ENCODE measurements at regions not wholly inside any gene's neighbourhood (a gene's known extent, or its start where the extent isn't known, plus 50 kb on each side); places are given as distances from the start of the nearest gene placed in this dataset.

DNA sequence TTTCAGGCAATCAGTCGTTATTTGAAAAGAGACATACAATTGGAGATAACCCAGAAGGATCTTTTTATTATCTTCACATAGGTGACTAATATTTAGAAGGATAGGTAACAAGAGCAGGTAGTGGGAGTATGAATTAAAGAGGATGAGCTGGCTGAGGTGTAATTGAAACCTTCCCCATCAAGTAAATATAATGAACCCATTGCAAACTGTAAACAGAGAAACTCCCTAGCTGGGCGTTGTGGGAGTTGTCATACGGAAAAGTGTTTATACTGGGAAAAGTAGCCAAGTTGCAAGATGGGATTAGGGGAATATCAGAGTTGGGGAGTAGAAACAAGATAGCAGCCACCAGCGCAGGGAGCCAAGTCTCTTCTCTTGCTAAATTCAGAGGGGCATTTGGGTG lies 448.4 kb downstream of the COG6 start:
- no peak for DNase-seq (ENCODE audit: low read depth in 2 of 3, low spot score in 2 of 3)

DNA sequence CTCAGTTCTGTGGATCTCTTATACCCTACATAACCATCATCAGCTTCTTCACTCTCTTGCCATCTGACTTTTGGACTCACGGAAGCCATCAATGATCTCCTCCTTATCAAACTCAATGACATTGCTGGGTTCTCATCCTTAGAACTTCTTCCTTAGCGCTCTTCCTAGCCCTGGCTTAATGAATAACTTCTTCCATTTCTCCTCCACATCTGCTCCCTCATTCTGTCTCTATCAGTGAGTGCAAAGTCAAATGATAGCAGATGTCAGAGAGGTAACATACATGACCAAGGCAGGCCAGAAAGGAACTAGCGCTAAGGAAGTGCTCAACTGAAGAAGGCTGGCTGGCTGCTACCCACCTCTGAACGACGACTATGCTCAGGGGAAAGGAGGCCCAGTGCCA lies 449.8 kb downstream of the COG6 start:
- no peak for DNase-seq (ENCODE audit: low read depth in 2 of 3, low spot score in 2 of 3)

DNA sequence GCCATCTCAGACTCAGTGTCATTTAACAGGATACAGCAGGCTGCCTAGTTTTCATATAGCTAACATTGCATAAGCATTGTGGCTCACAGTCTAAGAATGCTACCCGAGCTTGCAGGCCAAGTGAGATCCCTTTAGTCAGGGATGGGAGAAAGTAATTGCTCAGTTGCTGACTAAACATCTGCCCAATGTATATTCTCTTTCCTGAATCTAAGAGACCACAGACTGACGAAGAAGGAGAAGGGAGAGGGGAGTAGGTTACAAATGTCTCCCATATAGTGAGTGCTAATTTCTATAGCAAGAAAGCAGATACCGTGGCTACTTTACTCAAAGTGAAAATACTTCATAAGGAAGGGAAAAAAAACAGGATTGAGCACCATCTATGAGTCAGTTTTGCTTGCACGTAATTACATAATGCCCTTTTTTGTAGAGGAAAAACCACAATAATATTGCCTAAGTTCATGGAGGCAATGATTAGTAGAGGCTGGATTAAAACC lies 453.9 kb downstream of the COG6 start:
- no peak for DNase-seq (ENCODE audit: low read depth in 2 of 3, low spot score in 2 of 3)

DNA sequence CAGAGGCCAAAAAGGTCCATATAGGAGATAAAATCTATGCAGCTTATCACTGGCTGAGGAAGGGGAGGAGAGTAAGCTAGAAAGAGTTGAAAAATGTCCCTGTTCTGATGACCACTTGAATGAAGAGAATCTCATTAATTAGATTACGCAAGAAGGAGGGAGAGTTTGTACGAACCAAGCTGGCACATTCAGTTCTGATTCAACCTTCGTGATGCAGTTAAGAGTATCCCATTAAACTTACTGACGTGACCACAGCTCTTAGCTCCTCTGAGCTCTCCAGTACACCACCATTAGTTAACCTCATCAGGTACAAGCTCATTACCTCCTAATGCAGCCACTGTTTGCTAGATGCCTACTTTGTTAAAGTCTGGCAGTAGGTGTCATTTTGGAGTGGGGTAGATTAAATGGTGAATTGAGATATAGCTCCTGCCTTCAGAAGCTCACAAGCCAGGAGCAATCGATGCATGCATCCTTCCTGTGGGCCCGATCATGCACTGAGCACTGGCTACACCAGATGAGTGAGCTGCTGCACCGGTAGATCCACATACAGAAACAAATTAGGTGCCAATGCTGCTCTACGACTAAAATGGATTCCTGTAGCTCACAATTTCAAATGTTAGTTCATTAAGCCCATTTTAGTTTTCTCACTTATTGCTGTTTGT lies 458.3 kb downstream of the COG6 start:
- DNase-seq (ENCODE audit: low read depth in 2 of 3, low spot score in 2 of 3) = no peak

DNA sequence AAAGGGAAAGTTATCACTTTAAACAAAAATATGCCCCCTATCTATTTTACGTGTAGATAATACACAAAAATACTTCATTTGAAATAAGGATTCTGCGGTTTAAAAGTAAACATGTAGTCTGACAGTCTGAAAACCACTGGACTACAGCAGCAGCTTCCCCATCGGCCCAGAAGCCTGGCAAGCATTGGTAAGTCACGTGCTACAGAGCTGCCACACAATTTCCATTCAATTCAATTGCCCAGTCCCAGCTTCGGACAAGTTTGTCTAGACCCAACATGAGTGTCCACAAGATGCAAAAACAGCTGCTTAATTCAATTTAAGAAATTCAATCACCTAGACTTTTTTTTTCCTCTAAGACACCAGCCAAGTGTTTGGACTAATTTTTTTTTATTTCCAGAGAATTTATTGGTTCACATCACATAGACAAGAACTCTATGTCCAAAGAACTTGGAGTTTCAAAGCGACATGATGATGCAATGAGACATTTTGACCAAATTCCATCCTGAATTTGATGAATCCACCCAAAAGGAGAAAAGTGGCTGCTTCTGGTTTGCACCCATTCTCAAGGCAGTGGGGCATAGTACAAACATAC lies 458.9 kb downstream of the COG6 start:
- DNase-seq (ENCODE audit: low read depth in 2 of 3, low spot score in 2 of 3) = no peak

DNA sequence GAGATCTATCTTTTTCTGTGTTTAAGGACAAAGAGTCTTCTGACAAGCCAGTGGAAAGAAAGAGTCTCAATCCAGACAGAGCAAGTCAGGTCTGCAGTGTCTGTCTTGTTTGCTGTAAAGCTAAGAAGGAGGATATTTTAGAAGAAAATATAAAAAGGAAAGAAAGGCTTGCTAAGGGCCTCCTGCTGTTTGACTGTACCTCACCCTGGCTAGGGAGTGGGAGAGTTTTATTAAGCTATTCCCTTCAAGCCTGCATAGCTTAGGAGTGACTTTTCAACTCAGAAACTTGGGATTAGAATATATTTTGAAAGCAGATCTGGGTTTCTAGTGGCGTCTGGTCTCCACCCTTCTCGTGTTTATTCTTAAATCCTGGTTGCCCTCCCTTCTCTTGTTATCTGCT lies 460.0 kb downstream of the COG6 start:
- no peak for DNase-seq (ENCODE audit: low read depth in 2 of 3, low spot score in 2 of 3)

DNA sequence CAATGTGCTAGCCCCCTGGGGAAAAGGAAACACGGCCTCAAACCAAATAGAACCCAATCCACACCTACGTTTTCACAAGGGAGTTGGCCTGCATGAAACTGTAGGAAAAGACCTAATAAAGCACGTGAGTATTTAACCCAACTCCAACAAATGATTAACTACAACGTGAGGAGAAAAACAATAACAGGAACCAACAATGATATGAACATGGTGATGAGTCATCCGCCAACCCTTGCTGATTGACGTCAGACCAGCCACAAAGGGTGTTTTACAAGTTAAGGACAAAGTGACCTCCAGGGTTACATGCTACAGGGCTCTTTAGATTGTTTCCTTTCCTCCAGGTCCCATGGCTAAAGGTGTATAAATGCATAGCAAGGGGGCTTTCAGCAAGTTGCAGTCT lies 460.5 kb downstream of the COG6 start:
- no peak for DNase-seq (ENCODE audit: low read depth in 2 of 3, low spot score in 2 of 3)

DNA sequence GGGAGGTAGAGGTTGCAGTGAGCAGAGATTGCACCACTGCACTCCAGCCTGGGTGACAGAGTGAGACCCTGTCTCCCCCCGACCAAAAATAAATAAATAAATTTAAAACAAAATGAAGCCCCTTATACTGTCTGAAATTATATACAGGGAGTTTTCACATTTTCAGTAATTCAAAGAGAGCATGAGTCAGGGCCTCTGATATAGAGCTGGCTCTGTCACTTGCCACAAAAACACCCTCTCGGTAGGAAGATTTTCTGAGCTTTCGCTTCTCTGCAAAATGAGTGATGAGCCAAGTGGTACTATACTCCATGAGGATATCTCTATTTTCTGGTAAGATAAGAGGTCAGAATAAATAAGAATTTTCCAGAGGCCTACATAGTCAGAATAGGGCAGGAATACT lies 462.9 kb downstream of the COG6 start:
- no peak for DNase-seq (ENCODE audit: low read depth in 2 of 3, low spot score in 2 of 3)

DNA sequence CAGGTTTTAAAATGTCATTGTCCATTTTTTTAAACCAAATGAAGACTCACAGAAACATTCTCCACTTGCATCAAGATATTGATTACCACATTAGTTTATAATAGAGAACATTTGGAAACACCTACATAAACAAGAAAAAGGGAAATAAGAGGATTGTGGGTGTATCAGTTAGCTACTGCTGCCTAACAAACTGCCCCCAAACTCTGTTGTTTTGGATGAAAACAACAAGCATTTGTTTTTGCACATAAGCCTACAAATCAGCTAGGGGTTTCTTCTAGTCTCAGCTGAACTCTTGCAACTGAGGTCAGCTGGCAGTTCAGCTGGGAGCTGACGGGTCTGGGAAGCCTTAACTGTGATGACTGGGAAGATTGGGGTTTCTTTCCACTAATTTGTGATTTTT lies 464.4 kb downstream of the COG6 start:
- DNase-seq (ENCODE audit: low read depth in 2 of 3, low spot score in 2 of 3) = no peak

DNA sequence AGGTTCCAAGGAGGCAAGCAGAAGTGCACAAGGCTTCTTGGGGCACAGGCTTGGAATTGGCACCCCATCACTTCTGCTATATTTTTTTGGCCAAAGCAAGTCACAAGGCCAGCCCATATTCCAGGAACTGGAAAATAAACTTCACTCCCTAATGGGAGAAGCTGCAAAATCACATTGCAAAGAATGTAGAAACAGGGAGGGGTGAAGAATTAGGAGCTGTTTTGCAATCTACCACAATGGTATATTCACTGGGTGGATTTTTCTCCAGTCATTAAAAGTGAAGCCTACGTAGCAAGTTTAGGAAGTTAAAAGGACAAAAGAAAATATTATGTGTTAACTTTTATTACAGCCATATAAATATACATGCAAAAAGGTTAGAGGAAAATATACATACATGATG lies 464.8 kb downstream of the COG6 start:
- no peak for DNase-seq (ENCODE audit: low read depth in 2 of 3, low spot score in 2 of 3)

DNA sequence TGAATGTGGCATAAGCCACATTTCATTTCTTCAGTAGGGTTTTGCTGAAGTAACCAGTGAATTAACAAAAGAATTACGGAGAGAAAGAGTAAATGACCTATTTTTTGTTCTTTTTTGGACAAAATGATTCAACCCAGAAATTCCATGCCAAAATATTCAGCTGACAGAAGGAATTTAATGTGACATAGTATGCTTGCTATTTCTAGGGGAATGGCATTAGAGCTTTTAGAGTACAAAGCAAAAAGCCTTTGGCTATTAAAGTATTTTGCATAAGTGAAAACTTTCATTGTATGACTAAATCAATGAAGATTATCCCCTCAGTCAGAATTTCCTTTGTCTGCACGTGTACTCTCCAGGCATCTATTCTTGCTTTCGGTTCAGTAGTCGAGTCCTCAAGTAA lies 465.3 kb downstream of the COG6 start:
- no peak for DNase-seq (ENCODE audit: low read depth in 2 of 3, low spot score in 2 of 3)

DNA sequence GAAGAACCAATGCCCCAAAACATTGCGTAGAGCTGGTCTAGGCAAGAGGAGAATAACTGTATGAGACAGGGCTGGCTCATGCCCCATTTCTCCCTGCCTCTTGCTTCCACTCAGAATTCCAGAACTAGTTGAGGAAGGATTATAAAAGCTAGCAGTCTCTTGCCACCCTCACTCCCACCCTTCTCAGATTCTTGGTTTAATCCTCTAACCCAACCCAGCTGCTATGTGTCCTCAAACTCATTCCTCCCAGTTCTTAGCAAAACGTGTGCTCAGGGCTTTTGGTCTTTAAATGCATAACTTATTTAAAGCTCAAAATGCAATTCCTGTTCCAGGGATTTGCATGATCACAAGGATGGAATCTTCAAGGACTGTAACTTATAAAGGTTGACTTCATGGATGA lies 466.3 kb downstream of the COG6 start:
- DNase-seq (ENCODE audit: low read depth in 2 of 3, low spot score in 2 of 3) = no peak

DNA sequence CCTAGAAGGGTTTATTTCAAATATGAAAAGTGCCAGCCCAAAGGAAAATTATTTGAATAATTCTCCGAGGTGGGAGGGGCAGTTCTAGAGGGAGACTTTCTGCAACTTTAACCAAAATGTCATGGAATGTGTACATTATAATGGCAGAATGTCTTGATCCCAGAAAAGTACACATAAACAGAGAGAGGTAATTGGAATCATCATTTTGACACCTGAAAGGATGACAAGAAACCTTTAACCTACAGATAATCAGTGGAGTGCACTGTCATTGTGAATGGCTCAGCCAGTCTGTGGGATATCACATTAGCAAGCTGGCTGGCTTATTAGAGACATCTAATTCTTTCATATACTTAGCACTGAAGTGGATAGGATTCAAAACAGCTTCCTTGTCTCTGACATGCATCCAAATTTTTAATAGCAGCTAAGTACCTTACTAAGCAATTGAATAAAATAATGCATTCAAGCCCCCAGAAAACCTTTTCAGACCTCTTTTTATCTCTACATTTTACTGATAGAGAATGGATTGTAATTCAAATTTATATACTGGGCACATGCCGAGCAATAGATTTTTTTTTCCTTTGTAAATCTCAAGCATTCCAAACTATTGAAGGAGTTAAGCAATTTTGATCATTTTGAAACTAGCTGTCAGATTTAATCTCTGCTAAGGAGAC lies 468.6 kb downstream of the COG6 start:
- no peak for DNase-seq (ENCODE audit: low read depth in 2 of 3, low spot score in 2 of 3)

DNA sequence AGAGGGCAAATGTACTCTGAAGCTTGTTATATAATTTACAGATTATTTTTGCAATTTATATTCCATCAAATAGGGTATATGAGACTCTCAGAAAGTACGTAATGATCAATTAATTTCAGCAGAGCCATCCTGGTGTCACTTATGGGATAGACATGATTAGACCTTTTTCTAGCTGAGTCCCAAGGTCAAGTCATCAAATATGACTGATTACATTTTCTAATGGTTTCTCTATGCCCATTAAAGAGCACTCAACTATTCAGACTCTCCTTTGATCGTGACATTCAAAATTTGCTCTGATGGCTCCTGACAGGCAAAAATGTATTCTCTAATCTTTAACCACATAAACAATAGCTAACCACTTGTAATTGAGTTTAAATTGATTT lies 469.2 kb downstream of the COG6 start:
- DNase-seq (ENCODE audit: low read depth in 2 of 3, low spot score in 2 of 3) = no peak

DNA sequence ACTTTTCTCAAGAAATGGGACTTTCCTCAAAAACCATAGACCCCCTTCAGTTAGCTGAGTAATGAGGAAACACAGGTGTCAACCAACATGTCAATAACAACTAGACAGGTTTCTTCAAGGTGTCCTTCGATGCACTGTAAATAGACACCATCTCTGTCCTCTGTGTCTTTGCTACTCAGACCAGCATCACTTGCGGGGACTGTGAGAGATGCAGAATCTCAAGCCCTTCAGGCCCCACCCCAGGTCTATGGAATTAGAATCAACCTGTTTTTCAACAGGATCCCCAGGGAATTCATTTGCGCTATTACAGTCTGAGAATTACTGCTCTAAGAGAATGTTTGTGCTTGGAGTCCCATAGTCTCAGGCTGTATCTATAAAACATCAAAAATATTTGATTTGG lies 469.9 kb downstream of the COG6 start:
- no peak for DNase-seq (ENCODE audit: low read depth in 2 of 3, low spot score in 2 of 3)

DNA sequence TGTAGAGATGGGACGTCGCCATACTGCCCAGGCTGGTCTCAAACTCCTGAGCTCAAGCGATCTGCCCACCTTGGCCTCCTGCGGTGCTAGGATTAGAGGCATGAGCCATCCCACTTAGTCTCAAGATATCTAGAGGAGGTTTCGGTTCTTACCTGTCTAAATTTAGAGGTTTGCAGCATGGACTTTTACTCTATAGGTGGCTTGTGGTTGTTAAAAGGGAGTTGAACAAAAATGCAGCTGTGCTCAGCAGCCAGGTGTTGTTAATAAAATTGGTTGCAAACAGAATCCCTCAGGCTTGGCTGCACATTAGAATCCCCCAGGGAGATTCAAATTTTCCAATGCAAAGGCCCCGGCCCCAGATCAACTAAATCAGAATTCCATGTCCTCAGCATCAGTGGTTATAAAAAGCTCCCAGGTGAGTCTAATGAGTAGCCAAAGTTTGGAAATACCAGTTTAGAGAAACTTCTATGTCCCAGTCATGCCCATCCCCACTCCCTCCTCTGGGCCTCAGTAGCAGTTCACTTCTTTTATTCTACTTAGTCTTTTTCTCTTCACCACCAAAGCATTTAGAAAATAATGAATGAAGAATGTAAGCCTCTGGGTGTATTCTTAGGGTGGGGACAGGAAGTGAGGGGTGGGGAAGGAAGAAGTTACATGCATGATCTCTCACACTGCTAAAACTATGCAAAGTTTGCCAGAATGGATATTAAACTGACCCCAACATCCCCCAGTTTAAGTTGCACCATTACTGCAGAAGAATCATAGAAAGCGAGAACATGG lies 471.0 kb downstream of the COG6 start:
- DNase-seq (ENCODE audit: low read depth in 2 of 3, low spot score in 2 of 3) = no peak

DNA sequence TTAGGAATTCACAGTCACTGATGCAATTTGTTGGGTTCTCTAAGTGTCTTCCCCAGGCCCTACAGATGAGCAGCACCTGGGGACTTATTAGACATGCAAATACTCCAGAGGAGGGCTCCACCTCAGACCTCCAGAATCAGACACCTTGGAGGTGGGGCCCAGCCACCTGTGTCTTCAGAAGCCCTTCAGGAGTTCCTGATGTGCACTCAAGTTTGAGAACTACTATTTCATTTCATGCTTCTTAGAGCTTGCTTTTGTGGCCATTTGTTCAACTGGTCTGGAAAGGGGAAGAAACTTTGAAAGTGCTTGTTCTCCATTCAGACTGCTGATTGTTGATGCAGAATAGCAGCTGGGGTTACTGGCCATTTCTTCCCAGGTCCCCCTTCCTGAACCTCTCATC lies 472.0 kb downstream of the COG6 start:
- DNase-seq (ENCODE audit: low read depth in 2 of 3, low spot score in 2 of 3) = no peak

DNA sequence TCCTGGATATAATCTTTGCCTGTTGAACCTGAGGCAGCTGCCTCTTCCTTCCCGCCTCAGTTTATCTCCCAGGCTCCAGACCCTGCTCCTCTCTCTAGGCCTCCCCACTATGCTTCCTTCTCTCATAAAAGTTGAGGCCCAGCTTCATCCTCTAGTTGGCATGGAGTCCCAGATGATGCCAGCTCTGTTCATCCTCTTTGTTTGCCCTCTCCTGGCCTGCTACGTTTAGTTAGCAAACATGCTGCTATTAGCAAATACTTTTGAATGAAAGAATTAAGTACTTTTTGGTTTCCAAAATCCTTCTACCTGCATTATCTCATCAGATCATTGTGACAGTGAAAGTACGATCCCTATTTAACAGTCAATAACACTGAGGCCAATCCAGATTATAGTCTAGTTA lies 472.5 kb downstream of the COG6 start:
- no peak for DNase-seq (ENCODE audit: low read depth in 2 of 3, low spot score in 2 of 3)

DNA sequence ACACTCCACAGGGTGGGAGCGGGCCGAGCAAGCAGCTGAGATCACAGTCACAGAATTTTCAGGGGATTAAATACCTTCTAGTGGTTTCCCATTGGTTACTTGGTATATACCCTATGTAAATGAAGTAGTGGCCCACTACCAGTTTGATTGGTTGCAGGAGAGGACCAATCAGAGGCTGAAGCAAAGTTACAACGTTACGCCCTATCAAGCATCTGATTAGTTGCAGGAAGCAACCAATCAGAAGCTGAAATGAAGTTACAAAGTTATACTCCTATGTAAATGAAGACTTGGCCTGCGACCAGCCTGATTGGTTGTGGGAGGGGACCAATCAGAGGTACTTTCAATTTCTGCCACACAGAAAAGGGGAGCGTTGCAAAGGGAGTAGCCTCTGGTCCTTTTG lies 474.0 kb downstream of the COG6 start:
- no peak for DNase-seq (ENCODE audit: low read depth in 2 of 3, low spot score in 2 of 3)

DNA sequence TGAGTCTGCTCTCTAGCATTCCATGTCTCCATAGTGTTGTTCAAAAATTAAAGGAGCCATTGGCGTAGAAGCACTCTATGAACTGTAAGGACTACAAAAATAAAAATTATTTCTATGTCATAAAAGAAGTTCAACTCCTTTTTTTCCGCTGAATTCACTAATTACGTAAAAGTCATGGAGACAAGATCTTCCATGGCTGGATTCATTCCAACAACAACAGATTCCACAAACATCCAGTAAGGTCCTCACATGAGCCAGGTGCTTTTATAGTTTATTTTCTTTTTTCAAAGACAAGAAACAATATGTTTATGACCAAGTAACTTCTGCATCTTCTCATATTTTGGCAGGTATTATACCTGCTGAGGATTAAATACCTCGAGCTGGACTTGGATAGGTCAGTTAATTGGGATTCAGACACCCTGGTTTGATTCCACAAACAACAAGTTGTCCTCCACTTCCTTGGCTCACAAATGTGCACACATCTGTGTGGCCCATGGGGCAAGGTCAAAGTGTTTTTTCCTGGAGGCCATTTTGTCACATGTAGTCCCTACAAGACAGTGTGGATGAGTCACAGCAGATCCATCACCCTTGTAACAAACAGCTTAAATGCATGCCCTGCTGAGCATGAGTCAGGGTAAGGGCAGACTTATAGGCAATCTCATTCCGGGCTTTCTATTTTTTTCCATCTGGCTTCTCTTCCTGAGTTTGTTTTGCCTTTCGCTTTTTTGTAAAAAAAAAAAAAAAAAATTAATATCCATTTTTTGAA lies 475.6 kb downstream of the COG6 start:
- no peak for DNase-seq (ENCODE audit: low read depth in 2 of 3, low spot score in 2 of 3)

DNA sequence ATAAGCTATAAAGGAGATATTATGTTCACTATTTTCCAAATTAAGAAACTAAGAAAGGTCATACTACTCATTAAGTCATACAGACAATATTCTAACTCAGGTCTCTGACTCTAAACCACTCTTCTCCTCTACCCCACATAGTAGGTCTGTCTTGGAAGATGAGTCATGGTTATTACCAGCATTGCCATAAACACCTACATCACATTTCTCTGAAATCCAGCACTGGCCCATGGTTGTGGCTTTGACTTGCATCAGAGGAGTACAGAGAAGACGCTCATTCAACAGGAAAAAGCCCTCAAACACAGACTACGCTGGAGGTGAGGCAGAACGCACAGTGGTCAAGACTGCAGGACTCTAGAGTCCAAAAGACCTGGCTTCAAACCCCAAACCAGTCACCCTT lies 476.8 kb downstream of the COG6 start:
- no peak for DNase-seq (ENCODE audit: low read depth in 2 of 3, low spot score in 2 of 3)
